WERI-Rb-1 (cell line): ENCODE measurements at regions not wholly inside any gene's neighbourhood (a gene's known extent, or its start where the extent isn't known, plus 50 kb on each side); places are given as distances from the start of the nearest gene placed in this dataset.

Experiments used
- DNase-seq: peaks from one replicate; pipeline ENCODE4 v3.0.0-alpha.2; 2020
- H3K27ac ChIP-seq: fragments of 250-450 bp; sonication (Bioruptor Pico); 2 replicates; pipeline ENCODE4 v1.5.1; 2020; ENCODE audit warnings: mild to moderate bottlenecking, moderate library complexity
- H3K27me3 ChIP-seq: fragments of 250-450 bp; sonication (Bioruptor Pico); 2 replicates; pipeline ENCODE4 v1.5.1; 2021; ENCODE audit warnings: mild to moderate bottlenecking, low read depth, moderate library complexity; ENCODE audit not compliant: insufficient read depth, severe bottlenecking
- H3K36me3 ChIP-seq: fragments of 250-450 bp; sonication (Bioruptor Pico); 2 replicates; pipeline ENCODE4 v1.5.1; 2020; ENCODE audit warnings: mild to moderate bottlenecking, moderate library complexity
- H3K4me3 ChIP-seq: 2 replicates; pipeline ENCODE4 v1.5.1; 2011; ENCODE audit warnings: low read depth, mild to moderate bottlenecking, control low read depth, low read length
- H3K9me3 ChIP-seq: fragments of 250-450 bp; sonication (Bioruptor Pico); 2 replicates; pipeline ENCODE4 v1.5.1; 2021; ENCODE audit warnings: mild to moderate bottlenecking, moderate library complexity; ENCODE audit not compliant: severe bottlenecking
- TF ChIP-seq, protein P1 (sequence below): IDR thresholded peaks from 2 replicates; pipeline ENCODE4 v1.5.1; 2011; ENCODE audit warnings: low read depth, mild to moderate bottlenecking, control low read depth, inconsistent platforms, low read length

DNA sequence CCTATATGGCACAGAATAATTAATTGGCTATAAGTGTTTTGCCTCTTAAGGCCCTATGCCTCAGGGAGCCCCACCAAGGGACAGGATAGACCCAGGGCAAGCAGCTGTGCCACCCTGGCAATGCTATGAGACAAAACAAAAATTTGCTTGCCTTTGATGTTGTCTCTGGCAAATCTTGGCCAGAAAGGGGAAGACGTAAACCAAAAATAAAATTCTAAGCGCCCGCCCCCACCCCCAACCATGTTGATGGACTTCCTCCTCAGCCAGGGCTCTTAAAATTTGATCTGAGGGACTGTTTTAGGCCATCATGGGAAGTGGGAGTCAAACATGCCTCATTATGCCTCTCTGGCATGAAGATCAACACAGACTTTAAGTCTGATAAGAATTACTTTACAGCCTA, 130.5 kb upstream of the APOOL start:
- Histone ChIP-seq H3K4me3 (no peak overlapping the region), H3K27me3 (no peaks in the 10 kb centered on the region), H3K9me3 (no peaks in the 10 kb centered on the region), H3K27ac (no peak overlapping the region), H3K36me3 (no peaks in the 10 kb centered on the region)
- TF ChIP-seq, protein P1, sequence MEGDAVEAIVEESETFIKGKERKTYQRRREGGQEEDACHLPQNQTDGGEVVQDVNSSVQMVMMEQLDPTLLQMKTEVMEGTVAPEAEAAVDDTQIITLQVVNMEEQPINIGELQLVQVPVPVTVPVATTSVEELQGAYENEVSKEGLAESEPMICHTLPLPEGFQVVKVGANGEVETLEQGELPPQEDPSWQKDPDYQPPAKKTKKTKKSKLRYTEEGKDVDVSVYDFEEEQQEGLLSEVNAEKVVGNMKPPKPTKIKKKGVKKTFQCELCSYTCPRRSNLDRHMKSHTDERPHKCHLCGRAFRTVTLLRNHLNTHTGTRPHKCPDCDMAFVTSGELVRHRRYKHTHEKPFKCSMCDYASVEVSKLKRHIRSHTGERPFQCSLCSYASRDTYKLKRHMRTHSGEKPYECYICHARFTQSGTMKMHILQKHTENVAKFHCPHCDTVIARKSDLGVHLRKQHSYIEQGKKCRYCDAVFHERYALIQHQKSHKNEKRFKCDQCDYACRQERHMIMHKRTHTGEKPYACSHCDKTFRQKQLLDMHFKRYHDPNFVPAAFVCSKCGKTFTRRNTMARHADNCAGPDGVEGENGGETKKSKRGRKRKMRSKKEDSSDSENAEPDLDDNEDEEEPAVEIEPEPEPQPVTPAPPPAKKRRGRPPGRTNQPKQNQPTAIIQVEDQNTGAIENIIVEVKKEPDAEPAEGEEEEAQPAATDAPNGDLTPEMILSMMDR = no peak
- no peak for DNase-seq

DNA sequence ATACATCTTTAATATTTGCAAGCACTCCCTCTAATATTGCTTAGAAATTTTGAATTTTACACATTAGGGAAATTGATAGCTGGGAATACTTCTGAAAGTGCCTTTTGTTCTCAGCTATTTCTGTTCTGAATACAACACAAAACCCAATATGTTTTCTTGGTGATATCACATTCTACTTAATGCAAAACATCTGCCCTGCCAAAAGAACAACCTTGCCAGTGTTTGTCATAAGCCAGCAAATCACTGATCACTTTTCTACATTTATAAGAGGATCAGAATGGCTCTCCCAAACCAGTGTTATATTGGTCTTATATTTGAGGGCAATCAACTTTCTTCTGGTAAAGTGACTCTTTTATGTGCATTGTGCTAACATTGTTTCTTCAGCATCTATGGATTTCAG, 126.8 kb upstream of the APOOL start:
- H3K27me3 ChIP-seq = no peaks in the 10 kb centered on the region
- no peak for DNase-seq
- TF ChIP-seq, protein P1 = no peak
- no peaks in the 10 kb centered on the region for H3K36me3 ChIP-seq
- no peaks in the 10 kb centered on the region for H3K9me3 ChIP-seq
- no peak overlapping the region for H3K27ac ChIP-seq
- no peak overlapping the region for H3K4me3 ChIP-seq

DNA sequence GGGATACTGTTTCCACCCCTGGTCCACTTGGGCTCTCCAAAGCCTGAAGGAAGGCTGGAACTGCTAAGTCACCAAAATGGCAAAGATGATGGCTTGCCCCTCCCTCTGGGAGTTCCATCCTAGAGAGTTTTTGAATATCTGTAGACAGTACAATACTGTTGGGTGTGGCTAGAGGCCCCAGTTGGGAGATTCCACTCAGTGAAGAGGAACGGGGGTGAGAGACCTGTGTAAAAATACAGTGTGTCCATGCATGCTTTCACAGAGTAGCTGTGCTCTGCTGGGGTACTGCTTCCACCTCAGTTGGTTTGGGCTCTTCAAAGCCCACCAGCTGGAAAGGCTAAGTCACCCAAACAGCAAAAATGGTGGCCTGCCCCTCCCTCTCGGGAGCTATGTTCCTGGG, 109.8 kb upstream of the APOOL start:
- H3K4me3 ChIP-seq = no peak overlapping the region
- H3K36me3 ChIP-seq = no peaks in the 10 kb centered on the region
- DNase-seq = no peak
- TF ChIP-seq, protein P1 = no peak
- no peaks in the 10 kb centered on the region for H3K9me3 ChIP-seq
- peaks cover 12% of the 10 kb centered on the region for H3K27me3 ChIP-seq
- H3K27ac ChIP-seq = no peak overlapping the region

DNA sequence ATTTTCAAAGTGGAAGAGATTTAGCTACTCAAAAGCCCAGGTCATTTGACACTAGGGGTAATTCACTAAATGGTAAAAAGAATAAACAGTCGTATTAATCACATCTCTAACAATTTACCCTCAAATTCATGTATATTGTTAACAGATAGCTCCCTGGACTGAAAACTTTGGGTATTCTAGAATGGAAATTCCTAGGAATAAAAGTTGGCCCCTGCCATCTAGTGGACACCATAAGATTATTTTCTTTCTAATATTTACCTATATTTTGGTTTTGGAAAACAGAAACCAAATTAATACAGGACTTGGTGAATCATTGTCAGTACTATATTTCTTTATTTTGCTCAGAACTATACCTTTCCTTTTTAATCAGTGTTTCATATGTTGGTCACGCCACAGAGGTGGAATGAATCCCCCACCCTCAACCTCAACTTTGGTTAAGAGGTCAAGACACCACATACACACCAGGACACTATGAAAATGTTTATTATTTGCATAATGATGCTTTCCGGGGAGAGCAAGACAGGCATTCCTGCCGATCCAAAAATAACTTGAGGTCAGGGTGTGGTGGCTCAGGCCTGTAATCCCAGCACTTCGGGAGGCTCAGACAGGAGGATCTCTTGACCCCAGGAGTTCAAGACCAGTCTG, 96.2 kb upstream of the APOOL start:
- TF ChIP-seq, protein P1 = no peak
- DNase-seq = no peak
- H3K4me3 ChIP-seq = no peak overlapping the region

DNA sequence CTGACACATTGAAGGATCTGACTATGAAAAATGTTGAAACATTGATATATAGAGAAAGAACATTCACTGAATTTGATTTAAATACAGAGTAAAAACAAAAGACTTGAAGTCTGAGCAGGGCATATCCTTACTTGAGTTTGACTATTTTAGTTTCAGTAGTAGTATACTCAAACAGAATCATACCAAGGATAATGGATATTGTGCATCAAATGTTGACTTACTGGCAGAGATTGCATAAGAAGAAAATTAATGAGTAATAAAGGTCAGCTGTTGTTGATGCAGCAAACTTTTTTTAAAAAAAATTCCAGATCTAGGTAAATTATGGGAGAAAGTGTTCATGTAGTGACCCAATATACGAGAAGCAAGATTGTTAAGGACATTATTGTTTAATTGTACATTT, 94.5 kb upstream of the APOOL start:
- Histone ChIP-seq H3K9me3 (no peaks in the 10 kb centered on the region), H3K36me3 (no peaks in the 10 kb centered on the region), H3K27me3 (peaks cover 24% of the 10 kb centered on the region), H3K4me3 (no peak overlapping the region), H3K27ac (no peak overlapping the region)
- TF ChIP-seq, protein P1 = no peak
- DNase-seq = no peak

More for the DNA sequence above, 96.2 kb upstream of the APOOL start:
- H3K36me3 ChIP-seq = no peaks in the 10 kb centered on the region
- H3K27me3 ChIP-seq = peaks cover 19% of the 10 kb centered on the region
- no peaks in the 10 kb centered on the region for H3K9me3 ChIP-seq
- no peak overlapping the region for H3K27ac ChIP-seq

DNA sequence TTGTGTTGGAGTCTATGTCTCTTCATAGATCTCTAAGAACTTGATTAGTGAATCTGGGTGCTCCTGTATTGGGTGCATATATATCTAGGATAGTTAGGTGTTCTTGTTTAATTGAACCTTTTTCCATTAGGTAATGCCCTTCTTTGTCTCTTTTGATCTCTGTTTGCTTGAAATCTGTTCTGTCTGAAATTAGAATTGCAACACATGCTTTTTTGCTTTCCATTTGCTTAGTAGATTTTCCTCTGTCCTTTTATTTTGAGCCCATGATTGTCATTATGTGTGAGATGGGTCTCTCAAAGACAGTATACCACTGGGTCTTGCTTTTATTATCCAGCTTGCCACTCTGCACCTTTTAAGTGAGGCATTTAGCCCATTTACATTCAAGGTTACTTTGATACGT, 79.1 kb upstream of the APOOL start:
- peaks cover 10% of the 10 kb centered on the region for H3K27me3 ChIP-seq
- H3K27ac ChIP-seq = no peak overlapping the region
- no peak overlapping the region for H3K4me3 ChIP-seq
- no peak for DNase-seq
- TF ChIP-seq, protein P1 = no peak
- H3K36me3 ChIP-seq = no peaks in the 10 kb centered on the region
- H3K9me3 ChIP-seq = no peaks in the 10 kb centered on the region
